IMR-90 (cell line): ENCODE measurements at regions not wholly inside any gene's neighbourhood (a gene's known extent, or its start where the extent isn't known, plus 50 kb on each side); places are given as distances from the start of the nearest gene placed in this dataset.

Source experiments
- ATAC-seq: fragments of 200-7000 bp; cut with Tn5 transposase; 2 replicates; pipeline ENCODE4 v1.9.1; 2020; ENCODE audit warnings: low read depth, mild to moderate bottlenecking, moderate library complexity
- BruUV-seq: library from RNA; stranded (reverse); fragments of 400-500 nt; replicated peaks from 2 replicates; lab custom pipeline; 2021; lab: Mats Ljungman, UMichigan
- CTCF ChIA-PET: fragments of 300-600 bp; formaldehyde crosslinking; extraction: SDS; loops from one replicate; lab custom pipeline; 2021; ENCODE audit warnings: antibody characterized with exemption; lab: Yijun Ruan, JAX
- POLR2A ChIA-PET: fragments of 300-600 bp; sonication (Branson Sonifier 250); formaldehyde crosslinking; loops from one replicate; lab custom pipeline; 2022; ENCODE audit warnings: antibody characterized with exemption; ENCODE audit not compliant: unreplicated experiment; lab: Charles Lee
- DNase-seq: peaks from one replicate; pipeline ENCODE4 v3.0.0; 2013
- H2AFZ ChIP-seq: replicated peaks from 2 replicates; pipeline ENCODE3; 2013; ENCODE audit warnings: low read length, mild to moderate bottlenecking; ENCODE audit not compliant: poor library complexity
- H2AK5ac ChIP-seq: 2 replicates; pipeline ENCODE4 v1.6.1; 2013; ENCODE audit warnings: low read depth, low read length, inconsistent platforms
- H2AK9ac ChIP-seq: replicated peaks from 2 replicates; pipeline ENCODE3; 2013; ENCODE audit warnings: mild to moderate bottlenecking, low read depth, low read length, moderate library complexity; ENCODE audit not compliant: poor library complexity
- H2BK120ac ChIP-seq: 2 replicates; pipeline ENCODE4 v1.6.1; 2013; ENCODE audit warnings: low read depth, low read length, inconsistent platforms
- H2BK15ac ChIP-seq: 3 replicates; pipeline ENCODE4 v1.6.1; 2013; ENCODE audit warnings: low read depth, low read length, inconsistent platforms
- H2BK20ac ChIP-seq: 2 replicates; pipeline ENCODE4 v1.6.1; 2013; ENCODE audit warnings: low read depth, mild to moderate bottlenecking, inconsistent platforms, low read length, moderate library complexity
- H2BK5ac ChIP-seq: 2 replicates; pipeline ENCODE4 v1.6.1; 2013; ENCODE audit warnings: mild to moderate bottlenecking, low read depth, low read length, inconsistent platforms; ENCODE audit not compliant: poor library complexity, severe bottlenecking
- H3K14ac ChIP-seq: replicated peaks from 2 replicates; pipeline ENCODE4 v1.6.1; 2013; ENCODE audit warnings: low read depth, low read length, inconsistent platforms
- H3K18ac ChIP-seq: 2 replicates; pipeline ENCODE4 v1.6.1; 2013; ENCODE audit warnings: low read depth, low read length, control low read depth
- H3K23ac ChIP-seq: 2 replicates; pipeline ENCODE4 v1.6.1; 2013; ENCODE audit warnings: low read depth, low read length, inconsistent platforms
- H3K27ac ChIP-seq: 2 replicates; pipeline ENCODE4 v1.5.1; 2013; ENCODE audit warnings: mild to moderate bottlenecking, control low read depth, low read length; ENCODE audit not compliant: insufficient read depth
- H3K27me3 ChIP-seq: 2 replicates; pipeline ENCODE4 v1.6.1; 2013; ENCODE audit warnings: low read length; ENCODE audit not compliant: control insufficient read depth, insufficient read depth
- H3K36me3 ChIP-seq: 2 replicates; pipeline ENCODE4 v1.6.1; 2013; ENCODE audit warnings: low read length, mixed read lengths; ENCODE audit not compliant: control insufficient read depth, insufficient read depth
- H3K4ac ChIP-seq: 2 replicates; pipeline ENCODE4 v1.6.1; 2013; ENCODE audit warnings: low read depth, low read length, inconsistent platforms
- H3K4me1 ChIP-seq: 2 replicates; pipeline ENCODE4 v1.6.1; 2013; ENCODE audit warnings: low read length, mixed read lengths; ENCODE audit not compliant: control insufficient read depth, insufficient read depth
- H3K4me2 ChIP-seq: 2 replicates; pipeline ENCODE4 v1.6.1; 2013; ENCODE audit warnings: low read depth, mild to moderate bottlenecking, control low read depth, low read length, moderate library complexity
- H3K4me3 ChIP-seq: 2 replicates; pipeline ENCODE4 v1.5.1; 2013; ENCODE audit warnings: low read depth, mild to moderate bottlenecking, control low read depth, low read length, moderate library complexity; ENCODE audit not compliant: insufficient read depth
- H3K56ac ChIP-seq: 2 replicates; pipeline ENCODE4 v1.6.1; 2013; ENCODE audit warnings: low read length, inconsistent platforms; ENCODE audit not compliant: insufficient read depth; ENCODE audit errors: extremely low read depth
- H3K79me1 ChIP-seq, 2 experiments: 2 replicates each; pipeline ENCODE4 v1.6.1; 2013; ENCODE audit warnings: low read length in 2 of 2, inconsistent platforms in 1 of 2, low read depth in 1 of 2
- H3K9ac ChIP-seq: 2 replicates; pipeline ENCODE4 v1.6.1; 2013; ENCODE audit warnings: low read depth, low read length, control low read depth
- H3K9me1 ChIP-seq: 2 replicates; pipeline ENCODE4 v1.6.1; 2013; ENCODE audit warnings: low read length, inconsistent platforms; ENCODE audit not compliant: insufficient read depth
- H3K9me3 ChIP-seq: 2 replicates; pipeline ENCODE4 v1.6.1; 2013; ENCODE audit warnings: low read length; ENCODE audit not compliant: control insufficient read depth, insufficient read depth
- H4K20me1 ChIP-seq: 2 replicates; pipeline ENCODE4 v1.6.1; 2013; ENCODE audit warnings: low read length, inconsistent platforms; ENCODE audit not compliant: insufficient read depth
- H4K5ac ChIP-seq: 2 replicates; pipeline ENCODE4 v1.6.1; 2013; ENCODE audit warnings: mild to moderate bottlenecking, low read depth, low read length, control low read depth
- H4K8ac ChIP-seq, 2 experiments: 2 replicates each; pipeline ENCODE4 v1.6.1; 2013; ENCODE audit warnings: low read depth in 2 of 2, low read length in 2 of 2, control low read depth in 1 of 2, inconsistent platforms in 1 of 2
- H4K91ac ChIP-seq: 2 replicates; pipeline ENCODE4 v1.6.1; 2013; ENCODE audit warnings: low read depth, low read length, inconsistent platforms; ENCODE audit not compliant: insufficient read depth
- BHLHE40 ChIP-seq: fragments of 150-350 bp; IDR thresholded peaks from 2 replicates; pipeline ENCODE4 v1.6.1; 2016; ENCODE audit warnings: mild to moderate bottlenecking, low read depth, low read length
- CTCF ChIP-seq: conservative IDR thresholded peaks from 2 replicates; pipeline ENCODE4 v1.5.1; 2012; ENCODE audit warnings: mild to moderate bottlenecking, low read depth, low read length, improper control_type of control experiment
- ELK1 ChIP-seq: fragments of 150-350 bp; IDR thresholded peaks from 2 replicates; pipeline ENCODE4 v1.6.1; 2016; ENCODE audit warnings: low read depth, mild to moderate bottlenecking, low read length, moderate library complexity, borderline replicate concordance
- MAZ ChIP-seq: IDR thresholded peaks from 2 replicates; pipeline ENCODE4 v1.6.1; 2012; ENCODE audit warnings: low read depth, mild to moderate bottlenecking, low read length, improper control_type of control experiment, moderate library complexity, borderline replicate concordance
- MXI1 ChIP-seq: IDR thresholded peaks from 2 replicates; pipeline ENCODE4 v1.6.1; 2012; ENCODE audit warnings: low read depth, mild to moderate bottlenecking, low read length, moderate library complexity, borderline replicate concordance
- POLR2A ChIP-seq: IDR thresholded peaks from 2 replicates; pipeline ENCODE4 v1.6.1; 2012; ENCODE audit warnings: mild to moderate bottlenecking, low read depth, low read length
- WGBS, 2 experiments: methylation state at CpG; one replicate each; pipeline versions ENCODE4 v1.1.5 to v1.1.7; 2013; ENCODE audit warnings: missing lambda C conversion rate in 2 of 2; ENCODE audit not compliant: insufficient read length in 1 of 2; ENCODE audit errors: extremely low coverage in 2 of 2; 5-methylcytosine and 5-hydroxymethylcytosine counted together
- dilution Hi-C: fragments of 300-500 bp; cut with HindIII; formaldehyde crosslinking; loops from one replicate; pipeline ENCODE4 v1.14.3; 2018; ENCODE audit warnings: low sequenced_read_pairs; ENCODE audit not compliant: unreplicated experiment
- in situ Hi-C: fragments of 300-500 bp; cut with MboI; formaldehyde crosslinking; loops from 3 replicates; pipeline ENCODE4 v1.14.3; 2019; ENCODE audit warnings: low sequenced_read_pairs, inconsistent platforms, mixed read lengths
- intact Hi-C: fragments of 100-400 bp; cut with micrococcal nuclease; formaldehyde crosslinking; loops from 2 replicates; pipeline ENCODE4 v1.10.0; 2022

DNA sequence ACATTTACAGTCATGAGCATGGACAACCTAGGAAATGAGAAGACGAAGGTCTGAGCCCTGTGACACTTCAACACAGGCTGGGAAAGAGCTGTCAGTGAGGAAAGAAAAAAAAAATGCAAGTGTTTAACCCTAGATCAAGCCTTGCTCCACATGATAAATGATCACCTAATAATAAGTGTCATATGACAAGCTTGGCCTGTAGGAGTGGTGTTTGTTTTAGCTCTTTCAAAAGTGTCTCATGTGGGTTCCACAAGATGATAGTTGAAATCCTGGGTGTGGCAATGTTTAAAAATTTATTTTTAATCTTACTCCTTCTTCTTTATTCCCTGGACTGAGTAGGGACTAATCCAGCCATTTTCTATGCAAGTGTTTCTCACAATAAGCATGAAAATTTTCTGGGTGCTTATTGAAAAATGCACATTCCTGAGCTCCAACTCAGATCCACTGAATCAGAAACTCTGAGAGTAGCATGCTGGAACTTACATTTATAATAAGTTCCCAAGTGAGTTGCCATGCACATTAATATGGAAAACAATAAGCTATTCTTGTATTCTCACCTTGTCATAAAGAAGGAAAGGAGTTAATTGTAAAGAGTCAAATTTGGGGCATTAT, 138.3 kb downstream of the AREG start:
- Histone ChIP-seq H4K20me1 (no peaks in the 10 kb centered on the region), H2BK20ac (no peak overlapping the region), H2BK120ac (no peak overlapping the region), H4K5ac (no peak overlapping the region), H2AK5ac (no peak overlapping the region), H3K36me3 (no peaks in the 10 kb centered on the region), H2BK5ac (no peak overlapping the region), H3K9ac (no peak overlapping the region), H3K79me1 (no peaks in the 10 kb centered on the region), H2AK9ac (no peak overlapping the region), H2AFZ (no peak overlapping the region), H3K4me2 (no peak overlapping the region), H3K27me3 (no peaks in the 10 kb centered on the region), H3K27ac (no peak overlapping the region), H3K9me1 (no peaks in the 10 kb centered on the region), H3K9me3 (no peaks in the 10 kb centered on the region), H3K4ac (no peak overlapping the region), H3K4me3 (no peak overlapping the region), H3K4me1 (no peaks in the 10 kb centered on the region), H3K23ac (no peak overlapping the region), H2BK15ac (no peak overlapping the region), H4K8ac (no peak overlapping the region), H4K91ac (no peak overlapping the region), H3K18ac (no peak overlapping the region), H3K14ac (no peak overlapping the region), H3K56ac (no peak overlapping the region)
- dilution Hi-C loops, result no loop called here
- DNase-seq (peak; percentile 46), ATAC-seq (peak; percentile 85)
- no CpG with 5 or more reads among the region's 1 CpG for whole genome bisulfite sequencing, 2 experiments
- ChIA-PET CTCF (interaction anchor here (0.7 to 1.0 kb wide), 3 partner anchors 52 to 129 kb away, joined by 3 read pairs; no protein-coding TSS in a partner anchor), POLR2A (no interaction called here)
- BruUV-seq, result no TSS peak
- intact Hi-C loops, result no loop called here
- in situ Hi-C loops, result no loop called here
- TF ChIP-seq POLR2A, result no peak
- TF ChIP-seq CTCF, result no peak
- no peak for TF ChIP-seq BHLHE40
- TF ChIP-seq MAZ, result no peak
- no peak for TF ChIP-seq MXI1
- TF ChIP-seq ELK1, result no peak
